Ovary (tissue), 1 donor: ENCODE measurements at regions not wholly inside any gene's neighbourhood (a gene's known extent, or its start where the extent isn't known, plus 50 kb on each side); places are given as distances from the start of the nearest gene placed in this dataset.

ENCODE experiments used
- EP300 ChIP-seq: sonication (generic); formaldehyde crosslinking; IDR thresholded peaks from one replicate; pipeline ENCODE4 v1.6.1; 2017; ENCODE audit warnings: antibody characterized with exemption
- POLR2A ChIP-seq: fragments of 450-650 bp; IDR thresholded peaks from one replicate; pipeline ENCODE4 v1.6.1; 2017; ENCODE audit warnings: antibody characterized with exemption, mild to moderate bottlenecking, moderate library complexity

GRCh38 chr9:88220652-88221051 lies 82.4 kb upstream of the SPATA31C2 start:
- TF ChIP-seq EP300, result no peak
- no peak for TF ChIP-seq POLR2A
